Aorta (tissue), 5 donors: ENCODE measurements at regions not wholly inside any gene's neighbourhood (a gene's known extent, or its start where the extent isn't known, plus 50 kb on each side); places are given as distances from the start of the nearest gene placed in this dataset.
"Not testable (repeated sequence)": the region's sequence is repeated elsewhere in the genome, so short reads cannot be mapped to it uniquely, and the experiment has no call there.

Source experiments
- ATAC-seq: fragments of 200-7000 bp; cut with Tn5 transposase; one replicate; pipeline ENCODE4 v1.9.1; 2022; ENCODE audit warnings: moderate library complexity; ENCODE audit not compliant: low FRiP score
- DNase-seq, 2 donors: peaks; one replicate each; pipeline ENCODE4 v3.0.0-alpha.2; 2020
- H3K27ac ChIP-seq, 2 donors: one replicate each; pipeline ENCODE4 v1.5.1; 2013; ENCODE audit warnings: low read length in 2 of 2, mild to moderate bottlenecking in 2 of 2, moderate library complexity in 2 of 2, control low read depth in 1 of 2, inconsistent platforms in 1 of 2, low read depth in 1 of 2
- H3K27me3 ChIP-seq, 2 donors: one replicate each; pipeline ENCODE4 v1.6.1; 2013; ENCODE audit warnings: control low read depth in 1 of 2, low read length in 1 of 2, mild to moderate bottlenecking in 1 of 2, moderate library complexity in 1 of 2; ENCODE audit not compliant: insufficient read depth in 2 of 2, control insufficient read depth in 1 of 2
- H3K36me3 ChIP-seq, 2 donors: one replicate each; pipeline ENCODE4 v1.6.1; 2013; ENCODE audit warnings: control low read depth in 1 of 2, low read length in 1 of 2, mild to moderate bottlenecking in 1 of 2; ENCODE audit not compliant: insufficient read depth in 2 of 2, control insufficient read depth in 1 of 2
- H3K4me1 ChIP-seq, 2 donors: one replicate each; pipeline ENCODE4 v1.6.1; 2013; ENCODE audit warnings: low read length in 2 of 2, control low read depth in 1 of 2, mild to moderate bottlenecking in 1 of 2, moderate library complexity in 1 of 2; ENCODE audit not compliant: insufficient read depth in 2 of 2, control insufficient read depth in 1 of 2
- H3K4me3 ChIP-seq, 2 donors: one replicate each; pipeline ENCODE4 v1.5.1; 2013; ENCODE audit warnings: low read length in 2 of 2, control low read depth in 1 of 2, mild to moderate bottlenecking in 1 of 2
- H3K9me3 ChIP-seq: one replicate; pipeline ENCODE4 v1.6.1; 2013; ENCODE audit warnings: mild to moderate bottlenecking, low read length; ENCODE audit not compliant: control insufficient read depth
- WGBS, 2 donors: extraction: QIAGEN DNeasy Blood & Tissue Kit; methylation state at CpG; one replicate each; pipeline ENCODE4 v1.1.7; 2013; 5-methylcytosine and 5-hydroxymethylcytosine counted together
- intact Hi-C, 2 donors: fragments of 100-400 bp; cut with DNase I; formaldehyde crosslinking; loops; one replicate each; pipeline versions ENCODE4 v1.14.2 to v1.15.0; 2022
- donor health status: healthy with polysubstance abuse.
- donor health status: Bipolar disorder and iron deficiency.
- donor health status: DM: no; HTN: no; CAD: no.
- donor health status: DM: no; HTN: no; CAD: no.
- donor health status: DM: yes; HTN: yes; CAD: no.

- H3K9me3 ChIP-seq, H3K4me3 ChIP-seq, intact Hi-C loops, H3K36me3 ChIP-seq, H3K27me3 ChIP-seq, H3K4me1 ChIP-seq, H3K27ac ChIP-seq, ATAC-seq, DNase-seq: not testable (repeated sequence)
- 81 to 83% methylated on average over 11 of the region's 11 CpGs for WGBS, 2 donors
These were observed 235.9 kb upstream of the ACO1 start for GRCh38 chr9:32148553-32148952.

- Histone ChIP-seq H3K36me3 (no peaks in the 10 kb centered on the region), H3K4me1 (no peaks in the 10 kb centered on the region), H3K9me3 (no peaks in the 10 kb centered on the region), H3K27me3 (no peaks in the 10 kb centered on the region), H3K4me3 (no peak overlapping the region), H3K27ac (no peak overlapping the region)
- 66 to 68% methylated on average over 1 of the region's 1 CpG for WGBS, 2 donors
- DNase-seq (no peak), ATAC-seq (no peak)
- intact Hi-C loops = no loop called here
These were observed 223.2 kb upstream of the ACO1 start for GRCh38 chr9:32161209-32161608.

GRCh38 chr9:32161720-32162119, 222.7 kb upstream of the ACO1 start:
- H3K4me3 ChIP-seq = no peak overlapping the region
- H3K36me3 ChIP-seq = no peaks in the 10 kb centered on the region
- intact Hi-C loops = no loop called here
- H3K9me3 ChIP-seq = no peaks in the 10 kb centered on the region
- no peak overlapping the region for H3K27ac ChIP-seq
- no peaks in the 10 kb centered on the region for H3K4me1 ChIP-seq
- WGBS, 2 donors = 22 to 31% methylated on average over 2 of the region's 2 CpGs
- ATAC-seq (no peak), DNase-seq (no peak)
- no peaks in the 10 kb centered on the region for H3K27me3 ChIP-seq

GRCh38 chr9:32166316-32166715, 218.1 kb upstream of the ACO1 start:
- H3K27me3 ChIP-seq, H3K4me3 ChIP-seq, H3K36me3 ChIP-seq, H3K4me1 ChIP-seq, intact Hi-C loops, H3K9me3 ChIP-seq, ATAC-seq, H3K27ac ChIP-seq, DNase-seq: not testable (repeated sequence)
- 86 to 88% methylated on average over 8 of the region's 8 CpGs for WGBS, 2 donors

GRCh38 chr9:32171339-32171738, 213.1 kb upstream of the ACO1 start:
- Histone ChIP-seq H3K27ac (no peak overlapping the region), H3K27me3 (no peaks in the 10 kb centered on the region), H3K9me3 (no peaks in the 10 kb centered on the region), H3K4me3 (no peak overlapping the region), H3K36me3 (no peaks in the 10 kb centered on the region), H3K4me1 (no peaks in the 10 kb centered on the region)
- WGBS, 2 donors = 25 to 42% methylated on average over 3 of the region's 3 CpGs
- ATAC-seq (no peak), DNase-seq (no peak)
- intact Hi-C loops = no loop called here

- no peaks in the 10 kb centered on the region for H3K36me3 ChIP-seq
- DNase-seq = no peak
- no peak overlapping the region for H3K27ac ChIP-seq
- H3K9me3 ChIP-seq = no peaks in the 10 kb centered on the region
- H3K4me1 ChIP-seq = no peaks in the 10 kb centered on the region
- ATAC-seq = no peak
- intact Hi-C loops = no loop called here
- no peak overlapping the region for H3K4me3 ChIP-seq
- no peaks in the 10 kb centered on the region for H3K27me3 ChIP-seq
These were observed 212.2 kb upstream of the ACO1 start for GRCh38 chr9:32172256-32172655.

- Histone ChIP-seq H3K36me3 (no peaks in the 10 kb centered on the region), H3K27ac (no peak overlapping the region), H3K27me3 (no peaks in the 10 kb centered on the region), H3K4me1 (no peaks in the 10 kb centered on the region), H3K4me3 (no peak overlapping the region), H3K9me3 (no peaks in the 10 kb centered on the region)
- ATAC-seq (no peak), DNase-seq (no peak)
- intact Hi-C loops = no loop called here
- 79 to 84% methylated on average over 3 of the region's 3 CpGs for whole genome bisulfite sequencing, 2 donors
These were observed 207.0 kb upstream of the ACO1 start for GRCh38 chr9:32177396-32177795.

GRCh38 chr9:32180597-32180996, 203.8 kb upstream of the ACO1 start:
- Histone ChIP-seq H3K36me3 (no peaks in the 10 kb centered on the region), H3K9me3 (no peaks in the 10 kb centered on the region), H3K27ac (no peak overlapping the region), H3K27me3 (no peaks in the 10 kb centered on the region), H3K4me1 (no peaks in the 10 kb centered on the region), H3K4me3 (no peak overlapping the region)
- no peak for ATAC-seq
- WGBS, 2 donors = 28 to 43% methylated on average over 1 of the region's 1 CpG
- intact Hi-C loops = no loop called here
- DNase-seq = no peak

GRCh38 chr9:32200241-32200640, 184.2 kb upstream of the ACO1 start:
- no peak for ATAC-seq
- intact Hi-C loops = no loop called here

GRCh38 chr9:32200896-32201295, 183.5 kb upstream of the ACO1 start:
- Histone ChIP-seq H3K36me3 (no peaks in the 10 kb centered on the region), H3K27me3 (no peaks in the 10 kb centered on the region), H3K9me3 (no peaks in the 10 kb centered on the region), H3K4me1 (no peaks in the 10 kb centered on the region), H3K4me3 (no peak overlapping the region), H3K27ac (no peak overlapping the region)
- intact Hi-C loops = no loop called here
- DNase-seq (no peak), ATAC-seq (no peak)

More at GRCh38 chr9:32200241-32200640, 184.2 kb upstream of the ACO1 start:
- Histone ChIP-seq H3K36me3 (no peaks in the 10 kb centered on the region), H3K27ac (no peak overlapping the region), H3K9me3 (no peaks in the 10 kb centered on the region), H3K27me3 (no peaks in the 10 kb centered on the region), H3K4me3 (no peak overlapping the region), H3K4me1 (no peaks in the 10 kb centered on the region)
- no peak for DNase-seq
